ENCODE measurements at regions not wholly inside any gene's neighbourhood (a gene's known extent, or its start where the extent isn't known, plus 50 kb on each side); places are given as distances from the start of the nearest gene placed in this dataset.
"Not testable (repeated sequence)": the region's sequence is repeated elsewhere in the genome, so short reads cannot be mapped to it uniquely, and the experiment has no call there.

GRCh38 chr1:83118472-83118871 is 880.5 kb downstream of the TTLL7 start:
- H3K4me1 ChIP-seq (ENCODE audit: insufficient read depth, low read length): no peaks in the 10 kb centered on the region
- no peaks in the 10 kb centered on the region for H3K9me3 ChIP-seq (ENCODE audit: control insufficient read depth, insufficient read depth, low read length)
- no peak overlapping the region for H3K9ac ChIP-seq (ENCODE audit: low read depth, low read length)
- H3K36me3 ChIP-seq (ENCODE audit: insufficient read depth, low read length): no peaks in the 10 kb centered on the region

- not testable (repeated sequence) for H3K4me1 ChIP-seq (ENCODE audit: insufficient read depth, low read length); H3K36me3 ChIP-seq (ENCODE audit: insufficient read depth, low read length); H3K9me3 ChIP-seq (ENCODE audit: control insufficient read depth, insufficient read depth, low read length); H3K9ac ChIP-seq (ENCODE audit: low read depth, low read length)
Observed at GRCh38 chr1:83117030-83117429, 881.9 kb downstream of the TTLL7 start.

- Histone ChIP-seq H3K9ac (ENCODE audit: low read depth, low read length) (no peak overlapping the region), H3K36me3 (ENCODE audit: insufficient read depth, low read length) (no peaks in the 10 kb centered on the region; the same call in 1 of the 2 replicates), H3K9me3 (ENCODE audit: control insufficient read depth, insufficient read depth, low read length) (no peaks in the 10 kb centered on the region), H3K4me1 (ENCODE audit: insufficient read depth, low read length) (no peaks in the 10 kb centered on the region)
Observed at GRCh38 chr1:83115785-83116184, 883.1 kb downstream of the TTLL7 start.

- H3K4me1 ChIP-seq (ENCODE audit: insufficient read depth, low read length): peaks cover 6% of the 10 kb centered on the region; the same call in 1 of the 2 replicates
- H3K36me3 ChIP-seq (ENCODE audit: insufficient read depth, low read length): no peaks in the 10 kb centered on the region; the same call in 1 of the 2 replicates
- H3K9me3 ChIP-seq (ENCODE audit: control insufficient read depth, insufficient read depth, low read length): no peaks in the 10 kb centered on the region
- H3K9ac ChIP-seq (ENCODE audit: low read depth, low read length): no peak overlapping the region
Observed at GRCh38 chr1:83114136-83114834, 884.6 kb downstream of the TTLL7 start.

GRCh38 chr1:83113652-83114051 is 885.3 kb downstream of the TTLL7 start:
- Histone ChIP-seq H3K36me3 (ENCODE audit: insufficient read depth, low read length) (no peaks in the 10 kb centered on the region; the same call in 1 of the 2 replicates), H3K9me3 (ENCODE audit: control insufficient read depth, insufficient read depth, low read length) (no peaks in the 10 kb centered on the region)

GRCh38 chr1:83112248-83112885 is 886.6 kb downstream of the TTLL7 start:
- H3K9me3 ChIP-seq (ENCODE audit: control insufficient read depth, insufficient read depth, low read length): no peaks in the 10 kb centered on the region
- H3K36me3 ChIP-seq (ENCODE audit: insufficient read depth, low read length): no peaks in the 10 kb centered on the region; the same call in 1 of the 2 replicates
- peaks cover 6% of the 10 kb centered on the region; the same call in 1 of the 2 replicates for H3K4me1 ChIP-seq (ENCODE audit: insufficient read depth, low read length)
- H3K9ac ChIP-seq (ENCODE audit: low read depth, low read length): no peak overlapping the region

More at GRCh38 chr1:83113652-83114051, 885.3 kb downstream of the TTLL7 start:
- Histone ChIP-seq H3K9ac (ENCODE audit: low read depth, low read length) (no peak overlapping the region), H3K4me1 (ENCODE audit: insufficient read depth, low read length) (peaks cover 6% of the 10 kb centered on the region; the same call in 1 of the 2 replicates)

- peaks cover 6% of the 10 kb centered on the region; the same call in 1 of the 2 replicates for H3K4me1 ChIP-seq (ENCODE audit: insufficient read depth, low read length)
- no peak overlapping the region for H3K9ac ChIP-seq (ENCODE audit: low read depth, low read length)
- H3K9me3 ChIP-seq (ENCODE audit: control insufficient read depth, insufficient read depth, low read length): no peaks in the 10 kb centered on the region
- H3K36me3 ChIP-seq (ENCODE audit: insufficient read depth, low read length): no peaks in the 10 kb centered on the region; the same call in 1 of the 2 replicates
Observed at GRCh38 chr1:83110156-83110555, 888.8 kb downstream of the TTLL7 start.

- no peaks in the 10 kb centered on the region for H3K9me3 ChIP-seq (ENCODE audit: control insufficient read depth, insufficient read depth, low read length)
- H3K4me1 ChIP-seq (ENCODE audit: insufficient read depth, low read length): peaks cover 6% of the 10 kb centered on the region; the same call in 1 of the 2 replicates
- H3K9ac ChIP-seq (ENCODE audit: low read depth, low read length): no peak overlapping the region
- no peaks in the 10 kb centered on the region; the same call in 1 of the 2 replicates for H3K36me3 ChIP-seq (ENCODE audit: insufficient read depth, low read length)
Observed at GRCh38 chr1:83109692-83110091, 889.2 kb downstream of the TTLL7 start.

- Histone ChIP-seq H3K36me3 (ENCODE audit: insufficient read depth, low read length) (no peaks in the 10 kb centered on the region), H3K9me3 (ENCODE audit: control insufficient read depth, insufficient read depth, low read length) (no peaks in the 10 kb centered on the region), H3K9ac (ENCODE audit: low read depth, low read length) (no peak overlapping the region), H3K4me1 (ENCODE audit: insufficient read depth, low read length) (peaks cover 16% of the 10 kb centered on the region)
Observed at GRCh38 chr1:83104558-83104957, 894.4 kb downstream of the TTLL7 start.

- no peak overlapping the region for H3K9ac ChIP-seq (ENCODE audit: low read depth, low read length)
- H3K9me3 ChIP-seq (ENCODE audit: control insufficient read depth, insufficient read depth, low read length): no peaks in the 10 kb centered on the region
- H3K4me1 ChIP-seq (ENCODE audit: insufficient read depth, low read length): peaks cover 19% of the 10 kb centered on the region
- no peaks in the 10 kb centered on the region for H3K36me3 ChIP-seq (ENCODE audit: insufficient read depth, low read length)
Observed at GRCh38 chr1:83103341-83103740, 895.6 kb downstream of the TTLL7 start.

GRCh38 chr1:83102630-83103071 is 896.3 kb downstream of the TTLL7 start:
- H3K4me1 ChIP-seq (ENCODE audit: insufficient read depth, low read length): peaks cover 19% of the 10 kb centered on the region
- H3K9ac ChIP-seq (ENCODE audit: low read depth, low read length): no peak overlapping the region
- H3K36me3 ChIP-seq (ENCODE audit: insufficient read depth, low read length): no peaks in the 10 kb centered on the region
- H3K9me3 ChIP-seq (ENCODE audit: control insufficient read depth, insufficient read depth, low read length): no peaks in the 10 kb centered on the region

GRCh38 chr1:83101406-83101805 is 897.5 kb downstream of the TTLL7 start:
- no peak overlapping the region for H3K9ac ChIP-seq (ENCODE audit: low read depth, low read length)
- H3K4me1 ChIP-seq (ENCODE audit: insufficient read depth, low read length): peaks cover 19% of the 10 kb centered on the region
- no peaks in the 10 kb centered on the region; the same call in 1 of the 2 replicates for H3K9me3 ChIP-seq (ENCODE audit: control insufficient read depth, insufficient read depth, low read length)
- no peaks in the 10 kb centered on the region for H3K36me3 ChIP-seq (ENCODE audit: insufficient read depth, low read length)

- Histone ChIP-seq H3K36me3 (ENCODE audit: insufficient read depth, low read length) (no peaks in the 10 kb centered on the region; the same call in 1 of the 2 replicates), H3K4me1 (ENCODE audit: insufficient read depth, low read length) (peaks cover 19% of the 10 kb centered on the region), H3K9ac (ENCODE audit: low read depth, low read length) (no peak overlapping the region), H3K9me3 (ENCODE audit: control insufficient read depth, insufficient read depth, low read length) (peaks cover 2% of the 10 kb centered on the region; the same call in 1 of the 2 replicates)
Observed at GRCh38 chr1:83100133-83100532, 898.8 kb downstream of the TTLL7 start.

- Histone ChIP-seq H3K4me1 (ENCODE audit: insufficient read depth, low read length) (peaks cover 19% of the 10 kb centered on the region), H3K36me3 (ENCODE audit: insufficient read depth, low read length) (no peaks in the 10 kb centered on the region; the same call in 1 of the 2 replicates), H3K9ac (ENCODE audit: low read depth, low read length) (no peak overlapping the region), H3K9me3 (ENCODE audit: control insufficient read depth, insufficient read depth, low read length) (peaks cover 2% of the 10 kb centered on the region; the same call in 1 of the 2 replicates)
Observed at GRCh38 chr1:83098791-83099190, 900.1 kb downstream of the TTLL7 start.

GRCh38 chr1:83098131-83098530 is 900.8 kb downstream of the TTLL7 start:
- Histone ChIP-seq H3K36me3 (ENCODE audit: insufficient read depth, low read length) (no peaks in the 10 kb centered on the region; the same call in 1 of the 2 replicates), H3K9ac (ENCODE audit: low read depth, low read length) (no peak overlapping the region), H3K9me3 (ENCODE audit: control insufficient read depth, insufficient read depth, low read length) (peaks cover 2% of the 10 kb centered on the region; the same call in 1 of the 2 replicates), H3K4me1 (ENCODE audit: insufficient read depth, low read length) (peaks cover 16% of the 10 kb centered on the region)

Data from ES-I3 (cell line).